Activated naive CD4-positive, alpha-beta T cell treated with anti-CD3 and anti-CD28 coated beads, Interleukin-2, amount 50 U/mL, for 72 hours (primary cell): ENCODE measurements at regions not wholly inside any gene's neighbourhood (a gene's known extent, or its start where the extent isn't known, plus 50 kb on each side); places are given as distances from the start of the nearest gene placed in this dataset.
"Not testable (repeated sequence)": the region's sequence is repeated elsewhere in the genome, so short reads cannot be mapped to it uniquely, and the experiment has no call there.

Experiments used
- ATAC-seq, 2 donors: fragments of 150-1000 bp; cut with Tn5 transposase; 2 replicates each; pipeline ENCODE4 v1.10.0; 2021; ENCODE audit warnings: mild to moderate bottlenecking in 2 of 2, moderate library complexity in 2 of 2
- DNase-seq, 2 donors: peaks; one replicate each; pipeline ENCODE4 v3.0.0; 2021 to 2022; ENCODE audit warnings: low spot score in 2 of 2
- H3K27ac Mint-ChIP-seq, 2 donors: one replicate each; pipeline ENCODE4 v1.8.0; 2022; ENCODE audit warnings: mild to moderate bottlenecking in 2 of 2, mixed read lengths in 2 of 2
- H3K36me3 Mint-ChIP-seq, 2 donors: one replicate each; pipeline ENCODE4 v1.8.0; 2022; ENCODE audit warnings: mixed read lengths in 2 of 2
- H3K9me3 Mint-ChIP-seq, 2 donors: one replicate each; pipeline ENCODE4 v1.8.0; 2022; ENCODE audit warnings: mixed read lengths in 2 of 2

- Mint-ChIP-seq H3K36me3 (peaks cover 0 to 5% of the 10 kb centered on the region in 2 donors), H3K27ac (no peak overlapping the region), H3K9me3 (peaks cover 23 to 38% of the 10 kb centered on the region in 2 donors)
- ATAC-seq (no peak), DNase-seq (no peak)
Observed at GRCh38 chr4:124445071-124445470, 267.5 kb downstream of the ANKRD50 start.

GRCh38 chr4:124449881-124450280 is 262.7 kb downstream of the ANKRD50 start:
- Mint-ChIP-seq H3K9me3 (peaks cover 19 to 22% of the 10 kb centered on the region in 2 donors), H3K27ac (no peak overlapping the region), H3K36me3 (peaks cover 0 to 5% of the 10 kb centered on the region in 2 donors)

GRCh38 chr4:124450851-124451250 is 261.7 kb downstream of the ANKRD50 start:
- peaks cover 14 to 19% of the 10 kb centered on the region in 2 donors for H3K9me3 Mint-ChIP-seq
- no peak overlapping the region for H3K27ac Mint-ChIP-seq
- DNase-seq (no peak), ATAC-seq (no peak)
- peaks cover 0 to 5% of the 10 kb centered on the region in 2 donors for H3K36me3 Mint-ChIP-seq

More at GRCh38 chr4:124449881-124450280, 262.7 kb downstream of the ANKRD50 start:
- no peak for ATAC-seq
- no peak for DNase-seq

GRCh38 chr4:124454772-124455270 is 257.7 kb downstream of the ANKRD50 start:
- Mint-ChIP-seq H3K36me3 (no peaks in the 10 kb centered on the region), H3K27ac (no peak overlapping the region), H3K9me3 (peaks cover 0 to 6% of the 10 kb centered on the region in 2 donors)
- DNase-seq (no peak), ATAC-seq (no peak)

GRCh38 chr4:124455671-124456070 is 256.9 kb downstream of the ANKRD50 start:
- ATAC-seq (no peak), DNase-seq (no peak)
- Mint-ChIP-seq H3K27ac (no peak overlapping the region), H3K36me3 (no peaks in the 10 kb centered on the region), H3K9me3 (peaks cover 1 to 6% of the 10 kb centered on the region in 2 donors)

GRCh38 chr4:124459196-124459940 is 253.2 kb downstream of the ANKRD50 start:
- ATAC-seq: no peak
- no peak overlapping the region for H3K27ac Mint-ChIP-seq
- peaks cover 0 to 18% of the 10 kb centered on the region in 2 donors for H3K36me3 Mint-ChIP-seq
- no peak for DNase-seq
- peaks cover 9 to 18% of the 10 kb centered on the region in 2 donors for H3K9me3 Mint-ChIP-seq

- DNase-seq: no peak
- peaks cover 0 to 18% of the 10 kb centered on the region in 2 donors for H3K36me3 Mint-ChIP-seq
- no peak overlapping the region for H3K27ac Mint-ChIP-seq
- H3K9me3 Mint-ChIP-seq: peaks cover 9 to 18% of the 10 kb centered on the region in 2 donors
- no peak for ATAC-seq
Observed at GRCh38 chr4:124459941-124460310, 252.6 kb downstream of the ANKRD50 start.

- peaks cover 9 to 18% of the 10 kb centered on the region in 2 donors for H3K9me3 Mint-ChIP-seq
- H3K36me3 Mint-ChIP-seq: peaks cover 0 to 18% of the 10 kb centered on the region in 2 donors
- DNase-seq, H3K27ac Mint-ChIP-seq, ATAC-seq: not testable (repeated sequence)
Observed at GRCh38 chr4:124461592-124461991, 250.9 kb downstream of the ANKRD50 start.

GRCh38 chr4:124462954-124463828 is 249.3 kb downstream of the ANKRD50 start:
- DNase-seq (no peak), ATAC-seq (no peak)
- Mint-ChIP-seq H3K27ac (no peak overlapping the region), H3K9me3 (peaks cover 9 to 18% of the 10 kb centered on the region in 2 donors), H3K36me3 (peaks cover 0 to 18% of the 10 kb centered on the region in 2 donors)

- Mint-ChIP-seq H3K9me3 (peaks cover 9 to 18% of the 10 kb centered on the region in 2 donors), H3K27ac (no peak overlapping the region), H3K36me3 (peaks cover 0 to 18% of the 10 kb centered on the region in 2 donors)
- DNase-seq (no peak), ATAC-seq (no peak)
Observed at GRCh38 chr4:124464836-124465235, 247.7 kb downstream of the ANKRD50 start.

GRCh38 chr4:124468360-124468759 is 244.2 kb downstream of the ANKRD50 start:
- H3K27ac Mint-ChIP-seq: no peak overlapping the region
- peaks cover 0 to 5% of the 10 kb centered on the region in 2 donors for H3K36me3 Mint-ChIP-seq
- DNase-seq (no peak), ATAC-seq (no peak)
- H3K9me3 Mint-ChIP-seq: peaks cover under 1 to 3% of the 10 kb centered on the region in 2 donors

GRCh38 chr4:124469981-124470380 is 242.6 kb downstream of the ANKRD50 start:
- Mint-ChIP-seq H3K36me3 (no peaks in the 10 kb centered on the region), H3K9me3 (peaks cover 0 to 6% of the 10 kb centered on the region in 2 donors), H3K27ac (no peak overlapping the region)
- no peak for ATAC-seq
- no peak for DNase-seq

GRCh38 chr4:124478470-124478869 is 234.1 kb downstream of the ANKRD50 start:
- ATAC-seq: no peak
- no peak for DNase-seq
- no peak overlapping the region for H3K27ac Mint-ChIP-seq
- no peaks in the 10 kb centered on the region for H3K36me3 Mint-ChIP-seq
- peaks cover 0 to 9% of the 10 kb centered on the region in 2 donors for H3K9me3 Mint-ChIP-seq

- Mint-ChIP-seq H3K9me3 (peaks cover 0 to 6% of the 10 kb centered on the region in 2 donors), H3K36me3 (no peaks in the 10 kb centered on the region), H3K27ac (no peak overlapping the region)
Observed at GRCh38 chr4:124480061-124480460, 232.5 kb downstream of the ANKRD50 start.

GRCh38 chr4:124481123-124481522 is 231.4 kb downstream of the ANKRD50 start:
- ATAC-seq: no peak

More at GRCh38 chr4:124480061-124480460, 232.5 kb downstream of the ANKRD50 start:
- no peak for DNase-seq
- no peak for ATAC-seq

GRCh38 chr4:124483048-124483906 is 229.3 kb downstream of the ANKRD50 start:
- Mint-ChIP-seq H3K9me3 (no peaks in the 10 kb centered on the region), H3K36me3 (no peaks in the 10 kb centered on the region), H3K27ac (no peak overlapping the region)
- DNase-seq: no peak
- no peak for ATAC-seq

More at GRCh38 chr4:124481123-124481522, 231.4 kb downstream of the ANKRD50 start:
- Mint-ChIP-seq H3K36me3 (no peaks in the 10 kb centered on the region), H3K27ac (no peak overlapping the region), H3K9me3 (no peaks in the 10 kb centered on the region)
- DNase-seq: no peak
